ENCODE measurements at regions not wholly inside any gene's neighbourhood (a gene's known extent, or its start where the extent isn't known, plus 50 kb on each side); places are given as distances from the start of the nearest gene placed in this dataset.

DNA sequence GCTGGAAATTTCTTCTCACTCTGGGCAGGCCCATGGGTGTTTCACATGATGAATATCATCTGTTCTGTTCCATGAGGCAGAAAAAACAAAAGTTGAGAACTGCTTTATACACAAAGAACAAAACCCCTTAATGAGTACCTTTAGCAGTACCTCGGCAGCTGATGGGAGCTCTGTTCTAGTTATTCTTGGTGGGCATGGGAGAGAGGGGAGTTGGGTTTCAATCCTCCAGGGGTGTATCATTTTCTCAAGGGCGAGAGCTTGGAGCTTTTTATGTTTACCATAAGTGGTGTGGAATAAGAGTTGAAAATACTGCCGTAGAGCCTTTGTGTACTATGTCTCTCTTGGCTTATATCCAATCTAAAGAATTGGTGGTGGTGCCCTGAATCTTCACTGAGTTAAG, 103.3 kb upstream of the ZNF608 start:
- DNase-seq (ENCODE audit: low read depth, low spot score) (no peak), ATAC-seq (no peak)
- no peak overlapping the region for H3K27ac ChIP-seq (ENCODE audit: low read length)
- no peaks in the 10 kb centered on the region for H3K4me1 ChIP-seq (ENCODE audit: control insufficient read depth, insufficient read depth, low read length)
- H3K4me3 ChIP-seq (ENCODE audit: low read depth in 2 of 2, low read length in 2 of 2), result no peak overlapping the region
- ChIA-PET POLR2A (no interaction called here), CTCF (no interaction called here)
- TF ChIP-seq POLR2AphosphoS5 (IDR thresholded peaks at IDR 0.05; ENCODE audit: low read depth, low read length) (no peak), TCF7L2 (IDR thresholded peaks at IDR 0.05; ENCODE audit: low read depth, low read length) (no peak), SIN3A (IDR thresholded peaks at IDR 0.05; ENCODE audit: borderline replicate concordance, insufficient read depth, low read depth, low read length) (no peak)
- TF ChIP-seq, protein P1, sequence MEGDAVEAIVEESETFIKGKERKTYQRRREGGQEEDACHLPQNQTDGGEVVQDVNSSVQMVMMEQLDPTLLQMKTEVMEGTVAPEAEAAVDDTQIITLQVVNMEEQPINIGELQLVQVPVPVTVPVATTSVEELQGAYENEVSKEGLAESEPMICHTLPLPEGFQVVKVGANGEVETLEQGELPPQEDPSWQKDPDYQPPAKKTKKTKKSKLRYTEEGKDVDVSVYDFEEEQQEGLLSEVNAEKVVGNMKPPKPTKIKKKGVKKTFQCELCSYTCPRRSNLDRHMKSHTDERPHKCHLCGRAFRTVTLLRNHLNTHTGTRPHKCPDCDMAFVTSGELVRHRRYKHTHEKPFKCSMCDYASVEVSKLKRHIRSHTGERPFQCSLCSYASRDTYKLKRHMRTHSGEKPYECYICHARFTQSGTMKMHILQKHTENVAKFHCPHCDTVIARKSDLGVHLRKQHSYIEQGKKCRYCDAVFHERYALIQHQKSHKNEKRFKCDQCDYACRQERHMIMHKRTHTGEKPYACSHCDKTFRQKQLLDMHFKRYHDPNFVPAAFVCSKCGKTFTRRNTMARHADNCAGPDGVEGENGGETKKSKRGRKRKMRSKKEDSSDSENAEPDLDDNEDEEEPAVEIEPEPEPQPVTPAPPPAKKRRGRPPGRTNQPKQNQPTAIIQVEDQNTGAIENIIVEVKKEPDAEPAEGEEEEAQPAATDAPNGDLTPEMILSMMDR (IDR thresholded peaks at IDR 0.05), result no peak
- TF ChIP-seq, protein P2, sequence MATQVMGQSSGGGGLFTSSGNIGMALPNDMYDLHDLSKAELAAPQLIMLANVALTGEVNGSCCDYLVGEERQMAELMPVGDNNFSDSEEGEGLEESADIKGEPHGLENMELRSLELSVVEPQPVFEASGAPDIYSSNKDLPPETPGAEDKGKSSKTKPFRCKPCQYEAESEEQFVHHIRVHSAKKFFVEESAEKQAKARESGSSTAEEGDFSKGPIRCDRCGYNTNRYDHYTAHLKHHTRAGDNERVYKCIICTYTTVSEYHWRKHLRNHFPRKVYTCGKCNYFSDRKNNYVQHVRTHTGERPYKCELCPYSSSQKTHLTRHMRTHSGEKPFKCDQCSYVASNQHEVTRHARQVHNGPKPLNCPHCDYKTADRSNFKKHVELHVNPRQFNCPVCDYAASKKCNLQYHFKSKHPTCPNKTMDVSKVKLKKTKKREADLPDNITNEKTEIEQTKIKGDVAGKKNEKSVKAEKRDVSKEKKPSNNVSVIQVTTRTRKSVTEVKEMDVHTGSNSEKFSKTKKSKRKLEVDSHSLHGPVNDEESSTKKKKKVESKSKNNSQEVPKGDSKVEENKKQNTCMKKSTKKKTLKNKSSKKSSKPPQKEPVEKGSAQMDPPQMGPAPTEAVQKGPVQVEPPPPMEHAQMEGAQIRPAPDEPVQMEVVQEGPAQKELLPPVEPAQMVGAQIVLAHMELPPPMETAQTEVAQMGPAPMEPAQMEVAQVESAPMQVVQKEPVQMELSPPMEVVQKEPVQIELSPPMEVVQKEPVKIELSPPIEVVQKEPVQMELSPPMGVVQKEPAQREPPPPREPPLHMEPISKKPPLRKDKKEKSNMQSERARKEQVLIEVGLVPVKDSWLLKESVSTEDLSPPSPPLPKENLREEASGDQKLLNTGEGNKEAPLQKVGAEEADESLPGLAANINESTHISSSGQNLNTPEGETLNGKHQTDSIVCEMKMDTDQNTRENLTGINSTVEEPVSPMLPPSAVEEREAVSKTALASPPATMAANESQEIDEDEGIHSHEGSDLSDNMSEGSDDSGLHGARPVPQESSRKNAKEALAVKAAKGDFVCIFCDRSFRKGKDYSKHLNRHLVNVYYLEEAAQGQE (IDR thresholded peaks at IDR 0.05; ENCODE audit: insufficient read depth in 1 of 2, low read depth in 2 of 2, low read length in 1 of 2), result no peak
- intact Hi-C loops (cut with micrococcal nuclease; ENCODE audit: unreplicated experiment), result no loop called here
- no peaks in the 10 kb centered on the region for H3K9me3 ChIP-seq (ENCODE audit: control insufficient read depth, insufficient read depth, low read depth, low read length)
- H3K27me3 ChIP-seq (ENCODE audit: control insufficient read depth, insufficient read depth, low read length), result no peaks in the 10 kb centered on the region
- BruUV-seq (replicated peaks), result no TSS peak
- H3K36me3 ChIP-seq (ENCODE audit: control insufficient read depth, insufficient read depth, low read length), result no peaks in the 10 kb centered on the region
- in situ Hi-C loops (cut with HindIII; ENCODE audit: low pct_unique_long_range_greater_than_20kb, low sequenced_read_pairs), result no loop called here

GRCh38 chr5:124856726-124857125, 110.3 kb upstream of the ZNF608 start:
- in situ Hi-C loops (cut with HindIII; ENCODE audit: low pct_unique_long_range_greater_than_20kb, low sequenced_read_pairs), result no loop called here
- ATAC-seq (no peak), DNase-seq (ENCODE audit: low read depth, low spot score) (no peak)
- TF ChIP-seq, protein P1 (IDR thresholded peaks at IDR 0.05), result no peak
- no peak for TF ChIP-seq SIN3A (IDR thresholded peaks at IDR 0.05; ENCODE audit: borderline replicate concordance, insufficient read depth, low read depth, low read length)
- no peak for TF ChIP-seq POLR2AphosphoS5 (IDR thresholded peaks at IDR 0.05; ENCODE audit: low read depth, low read length)
- no peak for TF ChIP-seq TCF7L2 (IDR thresholded peaks at IDR 0.05; ENCODE audit: low read depth, low read length)
- TF ChIP-seq, protein P2 (IDR thresholded peaks at IDR 0.05; ENCODE audit: insufficient read depth in 1 of 2, low read depth in 2 of 2, low read length in 1 of 2), result no peak
- intact Hi-C loops (cut with micrococcal nuclease; ENCODE audit: unreplicated experiment), result no loop called here
- ChIA-PET CTCF (no interaction called here), POLR2A (no interaction called here)
- Histone ChIP-seq H3K27me3 (ENCODE audit: control insufficient read depth, insufficient read depth, low read length) (no peaks in the 10 kb centered on the region), H3K27ac (ENCODE audit: low read length) (no peak overlapping the region; the same call in 1 of the 2 replicates), H3K4me3 (ENCODE audit: low read depth in 2 of 2, low read length in 2 of 2) (no peak overlapping the region), H3K9me3 (ENCODE audit: control insufficient read depth, insufficient read depth, low read depth, low read length) (no peaks in the 10 kb centered on the region), H3K36me3 (ENCODE audit: control insufficient read depth, insufficient read depth, low read length) (no peaks in the 10 kb centered on the region), H3K4me1 (ENCODE audit: control insufficient read depth, insufficient read depth, low read length) (no peaks in the 10 kb centered on the region)
- no TSS peak for BruUV-seq (replicated peaks)
